H9 (cell line): ENCODE measurements at regions not wholly inside any gene's neighbourhood (a gene's known extent, or its start where the extent isn't known, plus 50 kb on each side); places are given as distances from the start of the nearest gene placed in this dataset.
A peak's percentile ranks its signal among the peaks of the same experiment; 100 is the strongest.

ENCODE experiments used
- DNase-seq: peaks from one replicate; pipeline ENCODE4 v3.0.0-alpha.2; 2017
- H2AFZ ChIP-seq: one replicate; pipeline ENCODE4 v1.6.1; 2013; ENCODE audit warnings: mild to moderate bottlenecking, low read length, control low read depth, moderate library complexity
- H2AK5ac ChIP-seq: 2 replicates; pipeline ENCODE4 v1.6.1; 2013; ENCODE audit warnings: low read length, control low read depth, mixed read lengths; ENCODE audit not compliant: insufficient read length
- H2BK120ac ChIP-seq: one replicate; pipeline ENCODE4 v1.6.1; 2013; ENCODE audit warnings: low read depth, mild to moderate bottlenecking, low read length, control low read depth, inconsistent platforms; ENCODE audit not compliant: poor library complexity, severe bottlenecking
- H2BK12ac ChIP-seq: 2 replicates; pipeline ENCODE4 v1.6.1; 2013; ENCODE audit warnings: low read length, control low read depth, mixed read lengths, low read depth; ENCODE audit not compliant: insufficient read length
- H2BK15ac ChIP-seq: 2 replicates; pipeline ENCODE4 v1.6.1; 2013; ENCODE audit warnings: low read depth, low read length, control low read depth
- H2BK20ac ChIP-seq: one replicate; pipeline ENCODE4 v1.6.1; 2013; ENCODE audit warnings: low read depth, mild to moderate bottlenecking, low read length, control low read depth, inconsistent platforms; ENCODE audit not compliant: poor library complexity, severe bottlenecking
- H2BK5ac ChIP-seq: 2 replicates; pipeline ENCODE4 v1.6.1; 2013; ENCODE audit warnings: low read length, control low read depth, mixed read lengths; ENCODE audit not compliant: insufficient read length
- H3K14ac ChIP-seq: 2 replicates; pipeline ENCODE4 v1.6.1; 2013; ENCODE audit warnings: low read length, control low read depth; ENCODE audit not compliant: insufficient read depth
- H3K18ac ChIP-seq: 2 replicates; pipeline ENCODE4 v1.6.1; 2013; ENCODE audit warnings: low read depth, mild to moderate bottlenecking, mixed read lengths, low read length, control low read depth; ENCODE audit not compliant: insufficient read length
- H3K23ac ChIP-seq: 2 replicates; pipeline ENCODE4 v1.6.1; 2013; ENCODE audit warnings: low read length, control low read depth, mixed read lengths, low read depth; ENCODE audit not compliant: insufficient read length
- H3K23me2 ChIP-seq: 2 replicates; pipeline ENCODE4 v1.6.1; 2013; ENCODE audit warnings: low read depth, mild to moderate bottlenecking, mixed read lengths, low read length, control low read depth; ENCODE audit not compliant: insufficient read length, poor library complexity, severe bottlenecking
- H3K27ac ChIP-seq: 2 replicates; pipeline ENCODE4 v1.5.1; 2013; ENCODE audit warnings: low read length, control low read depth, mixed read lengths, low read depth; ENCODE audit not compliant: insufficient read length
- H3K27me3 ChIP-seq: 2 replicates; pipeline ENCODE4 v1.6.1; 2013; ENCODE audit warnings: low read length, control low read depth, inconsistent platforms; ENCODE audit not compliant: insufficient read depth
- H3K4ac ChIP-seq: 2 replicates; pipeline ENCODE4 v1.6.1; 2013; ENCODE audit warnings: low read depth, mild to moderate bottlenecking, control low read depth, inconsistent platforms, low read length, moderate library complexity
- H3K4me1 ChIP-seq: 2 replicates; pipeline ENCODE4 v1.6.1; 2013; ENCODE audit warnings: low read length, control low read depth, inconsistent platforms; ENCODE audit not compliant: insufficient read depth
- H3K4me2 ChIP-seq: 2 replicates; pipeline ENCODE4 v1.6.1; 2013; ENCODE audit warnings: low read length, control low read depth, mixed read lengths; ENCODE audit not compliant: insufficient read length, insufficient read depth
- H3K56ac ChIP-seq: 2 replicates; pipeline ENCODE4 v1.6.1; 2013; ENCODE audit warnings: low read depth, mild to moderate bottlenecking, mixed read lengths, low read length, control low read depth; ENCODE audit not compliant: insufficient read length
- H3K79me1 ChIP-seq: 2 replicates; pipeline ENCODE4 v1.6.1; 2013; ENCODE audit warnings: low read depth, mild to moderate bottlenecking, moderate library complexity, low read length, control low read depth, inconsistent platforms; ENCODE audit not compliant: insufficient read depth, poor library complexity, severe bottlenecking
- H3K79me2 ChIP-seq: 2 replicates; pipeline ENCODE4 v1.6.1; 2013; ENCODE audit warnings: low read length, control low read depth, inconsistent platforms; ENCODE audit not compliant: insufficient read depth
- H3K9ac ChIP-seq: 2 replicates; pipeline ENCODE4 v1.6.1; 2013; ENCODE audit warnings: low read length, control low read depth, mixed read lengths; ENCODE audit not compliant: insufficient read length; ENCODE audit errors: extremely low read depth
- H3K9me3 ChIP-seq: one replicate; pipeline ENCODE4 v1.6.1; 2013; ENCODE audit warnings: low read depth, low read length, inconsistent platforms; ENCODE audit not compliant: control insufficient read depth
- H3T11ph ChIP-seq: one replicate; pipeline ENCODE4 v1.6.1; 2013; ENCODE audit warnings: mild to moderate bottlenecking, low read length, control low read depth, inconsistent platforms
- H4K20me1 ChIP-seq: one replicate; pipeline ENCODE4 v1.6.1; 2013; ENCODE audit not compliant: control insufficient read depth, insufficient read length, insufficient read depth
- H4K5ac ChIP-seq: 2 replicates; pipeline ENCODE4 v1.6.1; 2013; ENCODE audit warnings: low read depth, mild to moderate bottlenecking, mixed read lengths, low read length, control low read depth; ENCODE audit not compliant: insufficient read length
- H4K8ac ChIP-seq: replicated peaks from 2 replicates; pipeline ENCODE4 v1.6.1; 2013; ENCODE audit warnings: low read length, control low read depth, mixed read lengths, low read depth; ENCODE audit not compliant: insufficient read length
- H4K91ac ChIP-seq: 2 replicates; pipeline ENCODE4 v1.6.1; 2013; ENCODE audit warnings: low read depth, mild to moderate bottlenecking, moderate library complexity, mixed read lengths, low read length, control low read depth; ENCODE audit not compliant: insufficient read length
- H3K27ac Mint-ChIP-seq, 3 experiments: 2 replicates in 2 of 3; 3 replicates in 1 of 3; pipeline ENCODE4 v1.8.0; 2020 to 2021; ENCODE audit warnings: mixed read lengths in 3 of 3, mild to moderate bottlenecking in 1 of 3, moderate library complexity in 1 of 3
- H3K27me3 Mint-ChIP-seq: 2 replicates; pipeline ENCODE4 v1.8.0; 2021; ENCODE audit warnings: low read depth, mild to moderate bottlenecking, moderate library complexity, mixed read lengths
- H3K36me3 Mint-ChIP-seq, 3 experiments: 2 replicates in 2 of 3; 3 replicates in 1 of 3; pipeline ENCODE4 v1.8.0; 2020 to 2021; ENCODE audit warnings: low read depth in 3 of 3, mixed read lengths in 3 of 3; ENCODE audit not compliant: insufficient read depth in 1 of 3
- H3K4me1 Mint-ChIP-seq, 2 experiments: 2 replicates each; pipeline ENCODE4 v1.8.0; 2020; ENCODE audit warnings: mixed read lengths in 2 of 2
- H3K4me3 Mint-ChIP-seq, 2 experiments: 2 replicates in 1 of 2; 3 replicates in 1 of 2; pipeline ENCODE4 v1.8.0; 2020 to 2021; ENCODE audit warnings: mild to moderate bottlenecking in 2 of 2, mixed read lengths in 2 of 2, moderate library complexity in 1 of 2
- H3K9me3 Mint-ChIP-seq, 2 experiments: 2 replicates in 1 of 2; 3 replicates in 1 of 2; pipeline ENCODE4 v1.8.0; 2020; ENCODE audit warnings: mild to moderate bottlenecking in 2 of 2, mixed read lengths in 2 of 2, moderate library complexity in 1 of 2
- CTCF ChIP-seq: fragments of 200-600 bp; sonication (generic); conservative IDR thresholded peaks from 3 replicates; pipeline ENCODE4 v1.8.0; 2021; ENCODE audit warnings: antibody characterized with exemption, mild to moderate bottlenecking
- WGBS: extraction: QIAGEN DNeasy Blood & Tissue Kit; methylation state at CpG from one replicate; pipeline ENCODE4 v1.1.7; 2013; ENCODE audit warnings: missing lambda C conversion rate, low lambda C conversion rate, mixed read lengths; ENCODE audit not compliant: insufficient read length; ENCODE audit errors: extremely low coverage; 5-methylcytosine and 5-hydroxymethylcytosine counted together

DNA sequence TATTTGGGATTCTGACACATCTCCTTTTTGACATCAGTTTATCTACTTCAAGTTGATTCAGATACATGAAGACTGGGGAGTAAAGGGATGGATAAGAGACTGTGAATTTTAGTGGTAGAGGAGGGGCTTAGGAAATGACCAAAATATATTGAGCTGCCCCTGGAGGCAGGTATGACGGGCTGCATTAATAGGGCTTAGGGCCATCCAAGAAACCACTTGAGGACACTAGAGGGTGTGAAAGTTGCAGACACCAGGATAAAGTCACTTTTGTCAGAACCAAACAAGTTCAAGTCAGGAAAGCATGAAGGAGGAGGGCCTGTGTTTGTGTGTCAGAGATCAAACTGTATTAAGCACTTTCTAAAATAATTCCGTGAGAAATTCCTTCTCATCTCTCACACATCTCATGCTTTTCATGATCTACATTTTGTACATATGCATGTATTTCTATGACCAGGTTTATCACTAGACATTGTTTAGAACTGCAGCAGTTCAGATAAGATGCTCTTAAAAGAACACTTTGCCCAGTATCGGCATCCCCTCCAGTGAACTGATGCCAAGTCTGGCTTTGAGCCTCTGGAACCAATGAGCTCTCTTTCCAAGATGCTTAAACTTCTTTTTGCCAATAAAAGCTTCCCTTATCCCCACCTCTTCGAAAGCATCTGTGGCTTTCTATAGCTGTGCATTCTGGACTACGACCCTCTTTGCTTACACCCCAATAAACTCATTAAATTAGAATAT is 136.9 kb downstream of the SLC38A1 start:
- Histone ChIP-seq H3K27me3 (no peaks in the 10 kb centered on the region), H3K9me3 (no peaks in the 10 kb centered on the region), H4K20me1 (no peaks in the 10 kb centered on the region), H2BK15ac (no peak overlapping the region), H3K9ac (no peak overlapping the region), H2AK5ac (no peak overlapping the region), H3K23me2 (no peaks in the 10 kb centered on the region), H4K5ac (no peak overlapping the region), H2BK20ac (no peak overlapping the region), H3K79me2 (no peaks in the 10 kb centered on the region), H4K91ac (no peak overlapping the region), H3K4me1 (no peaks in the 10 kb centered on the region), H3K14ac (no peak overlapping the region), H4K8ac (no peak overlapping the region), H3K4ac (no peak overlapping the region), H2AFZ (no peak overlapping the region), H3T11ph (no peak overlapping the region), H2BK120ac (no peak overlapping the region), H3K27ac (no peak overlapping the region), H2BK12ac (no peak overlapping the region), H2BK5ac (no peak overlapping the region), H3K79me1 (no peaks in the 10 kb centered on the region), H3K23ac (no peak overlapping the region), H3K4me2 (no peak overlapping the region), H3K18ac (no peak overlapping the region), H3K56ac (no peak overlapping the region)
- H3K9me3 Mint-ChIP-seq = no peaks in the 10 kb centered on the region
- TF ChIP-seq CTCF = peak; percentile 58
- H3K4me3 Mint-ChIP-seq = no peak overlapping the region
- H3K36me3 Mint-ChIP-seq = no peaks in the 10 kb centered on the region
- H3K27ac Mint-ChIP-seq = no peak overlapping the region
- H3K4me1 Mint-ChIP-seq = 0 out of 4 replicates have a peak, but pooled peaks cover 0 to 3% of the 10 kb centered on the region in 2 experiments
- H3K27me3 Mint-ChIP-seq = no peaks in the 10 kb centered on the region
- peak; percentile 56 for DNase-seq
- no CpG with 5 or more reads among the region's 5 CpGs for WGBS
